HEK293 (cell line): ENCODE measurements at regions not wholly inside any gene's neighbourhood (a gene's known extent, or its start where the extent isn't known, plus 50 kb on each side); places are given as distances from the start of the nearest gene placed in this dataset.
A peak's percentile ranks its signal among the peaks of the same experiment; 100 is the strongest.

Experiments
- CTCF ChIA-PET: fragments of 350-600 bp; formaldehyde crosslinking; extraction: SDS; loops from one replicate; lab custom pipeline; 2021; ENCODE audit warnings: antibody characterized with exemption; lab: Yijun Ruan, JAX
- POLR2A ChIA-PET: fragments of 300-600 bp; formaldehyde crosslinking; extraction: SDS; loops from one replicate; lab custom pipeline; 2020; ENCODE audit warnings: antibody characterized with exemption, inconsistent platforms; lab: Yijun Ruan, JAX
- H3K27ac ChIP-seq: fragments of 200-500 bp; sonication (Bioruptor generic); 2 replicates; pipeline ENCODE4 v1.5.1; 2014; ENCODE audit warnings: low read depth, low read length, control low read depth, inconsistent platforms; ENCODE audit errors: extremely low read depth
- H3K36me3 ChIP-seq, 2 experiments: fragments of 200-500 bp in 1 of 2; sonication (Bioruptor generic) in 1 of 2; 1 replicate in 1 of 2; 2 replicates in 1 of 2; pipeline ENCODE4 v1.5.1; 2014 to 2017; ENCODE audit warnings: inconsistent platforms in 2 of 2, low read length in 2 of 2; ENCODE audit not compliant: control insufficient read depth in 2 of 2, insufficient read depth in 1 of 2
- H3K4me1 ChIP-seq: fragments of 200-500 bp; sonication (Bioruptor generic); 2 replicates; pipeline ENCODE4 v1.5.1; 2014; ENCODE audit warnings: mild to moderate bottlenecking, low read length, inconsistent platforms; ENCODE audit not compliant: control insufficient read depth, insufficient read depth
- H3K4me3 ChIP-seq: 2 replicates; pipeline ENCODE4 v1.5.1; 2011; ENCODE audit warnings: low read depth, mild to moderate bottlenecking, control low read depth, low read length, moderate library complexity
- H3K9me3 ChIP-seq: fragments of 200-500 bp; sonication (Bioruptor generic); 2 replicates; pipeline ENCODE4 v1.5.1; 2014; ENCODE audit warnings: low read depth, low read length, inconsistent platforms; ENCODE audit not compliant: control insufficient read depth, insufficient read depth
- GLIS2 ChIP-seq: fragments of 450-650 bp; formaldehyde crosslinking; IDR thresholded peaks from 2 replicates; pipeline ENCODE4 v1.5.1; 2016; ENCODE audit warnings: missing biosample characterization, missing genetic modification characterization
- SP7 ChIP-seq: fragments of 450-650 bp; formaldehyde crosslinking; IDR thresholded peaks from 2 replicates; pipeline ENCODE4 v1.5.1; 2016; ENCODE audit warnings: missing biosample characterization, missing genetic modification characterization
- ZNF146 ChIP-seq: fragments of 450-650 bp; formaldehyde crosslinking; IDR thresholded peaks from 2 replicates; pipeline ENCODE4 v1.5.1; 2016; ENCODE audit warnings: missing biosample characterization, missing genetic modification characterization
- ZNF174 ChIP-seq: fragments of 450-650 bp; formaldehyde crosslinking; IDR thresholded peaks from 2 replicates; pipeline ENCODE4 v1.5.0; 2017; ENCODE audit warnings: missing biosample characterization, mild to moderate bottlenecking, missing genetic modification characterization
- ZNF175 ChIP-seq: fragments of 450-650 bp; formaldehyde crosslinking; IDR thresholded peaks from 2 replicates; pipeline ENCODE4 v1.5.1; 2016; ENCODE audit warnings: missing biosample characterization, missing genetic modification characterization
- ZNF366 ChIP-seq: fragments of 450-650 bp; formaldehyde crosslinking; conservative IDR thresholded peaks from 2 replicates; pipeline ENCODE4 v1.5.1; 2016; ENCODE audit warnings: missing biosample characterization, missing genetic modification characterization
- ZNF394 ChIP-seq: fragments of 450-650 bp; formaldehyde crosslinking; IDR thresholded peaks from 2 replicates; pipeline ENCODE4 v1.5.1; 2016; ENCODE audit warnings: missing biosample characterization, missing genetic modification characterization, mild to moderate bottlenecking, moderate library complexity, borderline replicate concordance
- ZNF501 ChIP-seq: fragments of 450-650 bp; formaldehyde crosslinking; IDR thresholded peaks from 2 replicates; pipeline ENCODE4 v1.5.1; 2016; ENCODE audit warnings: missing biosample characterization, missing genetic modification characterization
- ZNF549 ChIP-seq: fragments of 450-650 bp; IDR thresholded peaks from 2 replicates; pipeline ENCODE4 v1.5.1; 2018; ENCODE audit warnings: missing biosample characterization, missing genetic modification characterization, mild to moderate bottlenecking, inconsistent platforms, moderate library complexity
- ZNF558 ChIP-seq: fragments of 450-650 bp; formaldehyde crosslinking; IDR thresholded peaks from 2 replicates; pipeline ENCODE4 v1.5.1; 2016; ENCODE audit warnings: missing biosample characterization, missing genetic modification characterization
- TF ChIP-seq, protein P1 (sequence below): fragments of 450-650 bp; formaldehyde crosslinking; IDR thresholded peaks from 2 replicates; pipeline ENCODE4 v1.5.1; 2017; ENCODE audit warnings: missing biosample characterization, missing genetic modification characterization
- TF ChIP-seq, protein P2 (sequence below): fragments of 450-650 bp; formaldehyde crosslinking; IDR thresholded peaks from 2 replicates; pipeline ENCODE4 v1.5.1; 2016; ENCODE audit warnings: missing biosample characterization, missing genetic modification characterization
- TF ChIP-seq, protein P3 (sequence below): fragments of 450-650 bp; formaldehyde crosslinking; conservative IDR thresholded peaks from 2 replicates; pipeline ENCODE4 v1.5.1; 2016; ENCODE audit warnings: low read depth, missing biosample characterization, missing genetic modification characterization
- TF ChIP-seq, protein P4 (sequence below): fragments of 450-650 bp; formaldehyde crosslinking; IDR thresholded peaks from 2 replicates; pipeline ENCODE4 v1.5.1; 2016; ENCODE audit warnings: missing biosample characterization, missing genetic modification characterization
- TF ChIP-seq, protein P5 (sequence below): fragments of 450-650 bp; formaldehyde crosslinking; IDR thresholded peaks from 2 replicates; pipeline ENCODE4 v1.5.1; 2016; ENCODE audit warnings: missing biosample characterization, missing genetic modification characterization

DNA sequence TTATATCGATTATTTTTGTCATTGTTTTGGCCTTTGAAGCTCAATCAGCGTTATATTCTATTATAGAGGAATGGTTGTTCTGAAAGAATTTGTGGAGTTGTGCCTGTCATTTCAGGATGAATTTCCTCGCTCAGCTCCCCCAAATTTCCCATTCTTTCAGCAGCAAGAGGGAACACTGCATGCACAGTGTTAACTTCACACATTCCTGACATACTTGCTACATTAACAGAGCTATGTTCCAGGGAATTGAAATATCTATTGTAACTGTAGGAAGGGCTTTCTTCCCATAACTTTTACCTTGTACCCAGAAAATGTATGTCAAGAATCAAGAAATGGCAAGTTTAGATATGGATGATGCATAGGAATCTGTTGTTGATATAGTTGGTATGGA, 379.0 kb downstream of the LRIG3 start:
- POLR2A ChIA-PET = no interaction called here
- no peak overlapping the region for H3K4me3 ChIP-seq
- no peaks in the 10 kb centered on the region for H3K36me3 ChIP-seq
- no peaks in the 10 kb centered on the region for H3K9me3 ChIP-seq
- TF ChIP-seq ZNF558 (0 out of 2 replicates have a peak, but pooled peaks have one; percentile 27), ZNF146 (tag by site-specific recombination) (no peak)
- H3K4me1 ChIP-seq = no peaks in the 10 kb centered on the region
- CTCF ChIA-PET = interaction anchor here (0.6 to 4.0 kb wide), 37 partner anchors 8 to 626 kb away, joined by 3 to 48 read pairs (median 4); no protein-coding TSS in a partner anchor
- no peak overlapping the region for H3K27ac ChIP-seq

DNA sequence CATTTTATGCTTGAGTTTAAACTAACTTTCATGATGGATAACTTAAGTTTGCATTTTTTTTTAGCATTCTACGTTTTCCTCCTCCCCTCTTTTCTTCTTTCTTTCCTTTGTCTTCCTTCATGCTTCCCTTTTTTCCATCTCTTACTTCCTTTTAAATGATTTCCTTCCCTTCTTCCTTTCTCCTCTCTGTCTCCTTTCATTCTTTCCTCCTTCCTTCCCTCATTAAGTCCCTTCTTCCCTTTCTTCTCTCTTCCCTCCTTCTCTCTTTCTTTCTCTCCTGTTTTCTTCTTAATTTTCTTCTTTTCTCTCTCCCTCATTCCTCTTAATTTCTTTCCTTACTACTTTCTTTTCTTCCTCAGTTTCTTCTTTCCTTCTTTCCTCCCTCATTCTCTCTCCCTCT, 376.0 kb downstream of the LRIG3 start:
- ChIA-PET CTCF (no interaction called here), POLR2A (no interaction called here)
- H3K4me3 ChIP-seq = no peak overlapping the region
- no peaks in the 10 kb centered on the region for H3K9me3 ChIP-seq
- no peaks in the 10 kb centered on the region for H3K4me1 ChIP-seq
- no peak for TF ChIP-seq ZNF175
- no peak for TF ChIP-seq SP7 (tag by site-specific recombination)
- TF ChIP-seq, protein P1, sequence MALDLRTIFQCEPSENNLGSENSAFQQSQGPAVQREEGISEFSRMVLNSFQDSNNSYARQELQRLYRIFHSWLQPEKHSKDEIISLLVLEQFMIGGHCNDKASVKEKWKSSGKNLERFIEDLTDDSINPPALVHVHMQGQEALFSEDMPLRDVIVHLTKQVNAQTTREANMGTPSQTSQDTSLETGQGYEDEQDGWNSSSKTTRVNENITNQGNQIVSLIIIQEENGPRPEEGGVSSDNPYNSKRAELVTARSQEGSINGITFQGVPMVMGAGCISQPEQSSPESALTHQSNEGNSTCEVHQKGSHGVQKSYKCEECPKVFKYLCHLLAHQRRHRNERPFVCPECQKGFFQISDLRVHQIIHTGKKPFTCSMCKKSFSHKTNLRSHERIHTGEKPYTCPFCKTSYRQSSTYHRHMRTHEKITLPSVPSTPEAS (tag by site-specific recombination) = no peak
- TF ChIP-seq ZNF366 = peak; percentile 72
- TF ChIP-seq, protein P2, sequence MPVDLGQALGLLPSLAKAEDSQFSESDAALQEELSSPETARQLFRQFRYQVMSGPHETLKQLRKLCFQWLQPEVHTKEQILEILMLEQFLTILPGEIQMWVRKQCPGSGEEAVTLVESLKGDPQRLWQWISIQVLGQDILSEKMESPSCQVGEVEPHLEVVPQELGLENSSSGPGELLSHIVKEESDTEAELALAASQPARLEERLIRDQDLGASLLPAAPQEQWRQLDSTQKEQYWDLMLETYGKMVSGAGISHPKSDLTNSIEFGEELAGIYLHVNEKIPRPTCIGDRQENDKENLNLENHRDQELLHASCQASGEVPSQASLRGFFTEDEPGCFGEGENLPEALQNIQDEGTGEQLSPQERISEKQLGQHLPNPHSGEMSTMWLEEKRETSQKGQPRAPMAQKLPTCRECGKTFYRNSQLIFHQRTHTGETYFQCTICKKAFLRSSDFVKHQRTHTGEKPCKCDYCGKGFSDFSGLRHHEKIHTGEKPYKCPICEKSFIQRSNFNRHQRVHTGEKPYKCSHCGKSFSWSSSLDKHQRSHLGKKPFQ = no peak
- H3K27ac ChIP-seq = no peak overlapping the region
- H3K36me3 ChIP-seq = no peaks in the 10 kb centered on the region

DNA sequence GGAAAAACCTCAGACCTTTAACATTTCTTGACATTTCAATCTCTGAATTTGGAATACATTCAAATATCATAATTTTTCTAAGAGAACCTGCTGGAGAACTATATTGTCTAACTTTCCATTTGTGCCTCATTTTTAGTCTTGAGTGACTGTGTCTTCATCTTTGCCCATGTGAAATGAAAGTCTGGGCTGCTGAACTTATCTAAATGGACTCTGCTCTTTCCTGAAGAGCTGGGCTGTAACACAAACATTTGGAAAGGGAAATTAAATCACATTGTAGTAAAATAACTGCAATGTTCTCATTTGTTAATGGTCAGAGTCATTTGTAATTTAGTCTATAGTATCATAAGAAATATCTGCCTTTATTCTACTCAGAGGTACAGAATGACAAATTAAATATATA, 373.1 kb downstream of the LRIG3 start:
- TF ChIP-seq GLIS2 = no peak
- TF ChIP-seq, protein P3, sequence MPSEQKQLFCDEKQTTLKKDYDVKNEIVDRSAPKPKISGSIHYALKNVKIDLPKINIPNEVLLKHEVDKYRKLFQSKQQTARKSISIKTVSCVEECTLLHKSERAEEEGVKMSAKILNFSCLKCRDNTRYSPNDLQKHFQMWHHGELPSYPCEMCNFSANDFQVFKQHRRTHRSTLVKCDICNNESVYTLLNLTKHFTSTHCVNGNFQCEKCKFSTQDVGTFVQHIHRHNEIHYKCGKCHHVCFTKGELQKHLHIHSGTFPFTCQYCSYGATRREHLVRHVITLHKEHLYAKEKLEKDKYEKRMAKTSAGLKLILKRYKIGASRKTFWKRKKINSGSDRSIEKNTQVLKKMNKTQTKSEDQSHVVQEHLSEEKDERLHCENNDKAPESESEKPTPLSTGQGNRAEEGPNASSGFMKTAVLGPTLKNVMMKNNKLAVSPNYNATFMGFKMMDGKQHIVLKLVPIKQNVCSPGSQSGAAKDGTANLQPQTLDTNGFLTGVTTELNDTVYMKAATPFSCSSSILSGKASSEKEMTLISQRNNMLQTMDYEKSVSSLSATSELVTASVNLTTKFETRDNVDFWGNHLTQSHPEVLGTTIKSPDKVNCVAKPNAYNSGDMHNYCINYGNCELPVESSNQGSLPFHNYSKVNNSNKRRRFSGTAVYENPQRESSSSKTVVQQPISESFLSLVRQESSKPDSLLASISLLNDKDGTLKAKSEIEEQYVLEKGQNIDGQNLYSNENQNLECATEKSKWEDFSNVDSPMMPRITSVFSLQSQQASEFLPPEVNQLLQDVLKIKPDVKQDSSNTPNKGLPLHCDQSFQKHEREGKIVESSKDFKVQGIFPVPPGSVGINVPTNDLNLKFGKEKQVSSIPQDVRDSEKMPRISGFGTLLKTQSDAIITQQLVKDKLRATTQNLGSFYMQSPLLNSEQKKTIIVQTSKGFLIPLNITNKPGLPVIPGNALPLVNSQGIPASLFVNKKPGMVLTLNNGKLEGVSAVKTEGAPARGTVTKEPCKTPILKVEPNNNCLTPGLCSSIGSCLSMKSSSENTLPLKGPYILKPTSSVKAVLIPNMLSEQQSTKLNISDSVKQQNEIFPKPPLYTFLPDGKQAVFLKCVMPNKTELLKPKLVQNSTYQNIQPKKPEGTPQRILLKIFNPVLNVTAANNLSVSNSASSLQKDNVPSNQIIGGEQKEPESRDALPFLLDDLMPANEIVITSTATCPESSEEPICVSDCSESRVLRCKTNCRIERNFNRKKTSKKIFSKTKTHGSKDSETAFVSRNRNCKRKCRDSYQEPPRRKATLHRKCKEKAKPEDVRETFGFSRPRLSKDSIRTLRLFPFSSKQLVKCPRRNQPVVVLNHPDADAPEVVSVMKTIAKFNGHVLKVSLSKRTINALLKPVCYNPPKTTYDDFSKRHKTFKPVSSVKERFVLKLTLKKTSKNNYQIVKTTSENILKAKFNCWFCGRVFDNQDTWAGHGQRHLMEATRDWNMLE (tag by site-specific recombination) = no peak
- no peak for TF ChIP-seq ZNF549
- TF ChIP-seq, protein P4, sequence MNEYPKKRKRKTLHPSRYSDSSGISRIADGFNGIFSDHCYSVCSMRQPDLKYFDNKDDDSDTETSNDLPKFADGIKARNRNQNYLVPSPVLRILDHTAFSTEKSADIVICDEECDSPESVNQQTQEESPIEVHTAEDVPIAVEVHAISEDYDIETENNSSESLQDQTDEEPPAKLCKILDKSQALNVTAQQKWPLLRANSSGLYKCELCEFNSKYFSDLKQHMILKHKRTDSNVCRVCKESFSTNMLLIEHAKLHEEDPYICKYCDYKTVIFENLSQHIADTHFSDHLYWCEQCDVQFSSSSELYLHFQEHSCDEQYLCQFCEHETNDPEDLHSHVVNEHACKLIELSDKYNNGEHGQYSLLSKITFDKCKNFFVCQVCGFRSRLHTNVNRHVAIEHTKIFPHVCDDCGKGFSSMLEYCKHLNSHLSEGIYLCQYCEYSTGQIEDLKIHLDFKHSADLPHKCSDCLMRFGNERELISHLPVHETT (tag by site-specific recombination) = no peak
- TF ChIP-seq ZNF174 (tag by site-specific recombination) = no peak
- no peak for TF ChIP-seq ZNF394 (tag by site-specific recombination)
- TF ChIP-seq, protein P5, sequence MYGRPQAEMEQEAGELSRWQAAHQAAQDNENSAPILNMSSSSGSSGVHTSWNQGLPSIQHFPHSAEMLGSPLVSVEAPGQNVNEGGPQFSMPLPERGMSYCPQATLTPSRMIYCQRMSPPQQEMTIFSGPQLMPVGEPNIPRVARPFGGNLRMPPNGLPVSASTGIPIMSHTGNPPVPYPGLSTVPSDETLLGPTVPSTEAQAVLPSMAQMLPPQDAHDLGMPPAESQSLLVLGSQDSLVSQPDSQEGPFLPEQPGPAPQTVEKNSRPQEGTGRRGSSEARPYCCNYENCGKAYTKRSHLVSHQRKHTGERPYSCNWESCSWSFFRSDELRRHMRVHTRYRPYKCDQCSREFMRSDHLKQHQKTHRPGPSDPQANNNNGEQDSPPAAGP (tag by site-specific recombination) = no peak
- no peak for TF ChIP-seq ZNF501 (tag by site-specific recombination)
- TF ChIP-seq, all 188 proteins: peak for 0
- no peak overlapping the region for H3K27ac ChIP-seq
- ChIA-PET POLR2A (no interaction called here), CTCF (interaction anchor here (0.5 to 0.6 kb wide), 4 partner anchors 21 to 533 kb away, joined by 3 to 7 read pairs (median 4); no protein-coding TSS in a partner anchor)
- H3K4me3 ChIP-seq = no peak overlapping the region
- H3K36me3 ChIP-seq = no peaks in the 10 kb centered on the region
- no peaks in the 10 kb centered on the region for H3K9me3 ChIP-seq
- no peaks in the 10 kb centered on the region for H3K4me1 ChIP-seq
